ENCODE measurements at regions not wholly inside any gene's neighbourhood (a gene's known extent, or its start where the extent isn't known, plus 50 kb on each side); places are given as distances from the start of the nearest gene placed in this dataset.

DNA sequence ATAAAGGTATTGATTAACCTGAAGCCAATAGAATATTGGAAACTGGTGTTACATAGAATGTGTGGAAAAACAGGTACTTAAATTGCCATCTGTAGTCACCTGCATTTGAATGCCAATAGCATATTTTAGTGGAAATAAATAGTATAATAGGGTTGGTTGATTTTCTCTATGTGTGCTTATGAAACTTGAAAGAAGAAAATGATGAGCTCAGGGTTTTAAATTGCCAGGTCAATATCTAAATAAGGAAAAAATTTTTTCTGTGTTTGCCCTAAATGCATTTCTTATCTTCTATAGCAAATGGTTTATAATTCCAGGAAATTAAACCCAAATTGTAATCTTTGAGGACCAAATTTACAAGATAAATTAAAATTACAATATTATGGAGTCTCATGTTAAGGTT lies 626.6 kb downstream of the CDH8 start:
- TF ChIP-seq EZH2 (IDR thresholded peaks at IDR 0.05; ENCODE audit: insufficient read depth, poor library complexity, severe bottlenecking) (no peak), EZH2phosphoT487 (IDR thresholded peaks at IDR 0.05; ENCODE audit: insufficient read depth, low read depth) (no peak)
